ENCODE measurements at regions not wholly inside any gene's neighbourhood (a gene's known extent, or its start where the extent isn't known, plus 50 kb on each side); places are given as distances from the start of the nearest gene placed in this dataset.

DNA sequence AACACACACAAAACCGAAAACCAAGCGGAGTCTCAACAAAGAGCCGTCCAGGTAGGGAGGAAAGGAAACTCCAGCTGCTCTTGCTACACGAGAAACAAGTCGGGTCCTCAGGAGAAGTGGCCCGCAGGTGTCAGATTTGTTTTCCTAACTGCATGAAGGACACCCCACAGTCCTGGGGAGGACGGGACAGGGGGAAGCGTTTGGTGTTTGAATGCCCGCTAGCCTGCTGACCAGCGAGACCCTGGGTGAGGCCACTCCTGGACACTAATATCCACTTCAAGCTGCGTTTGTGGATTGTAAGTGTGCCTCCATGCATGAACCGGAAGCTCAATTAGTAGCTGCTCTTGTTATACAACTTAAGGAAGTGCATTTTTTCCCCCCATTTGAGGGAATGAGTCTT, 299.5 kb downstream of the MAF start:
- Histone ChIP-seq H3K36me3 (ENCODE audit: insufficient read depth, low read length) (no peaks in the 10 kb centered on the region), H2AFZ (ENCODE audit: low read length) (no peak overlapping the region), H3K79me2 (ENCODE audit: low read length) (no peaks in the 10 kb centered on the region), H3K9me3 (ENCODE audit: low read length) (no peaks in the 10 kb centered on the region), H3K9me2 (replicated peaks; ENCODE audit: insufficient read depth, low read length) (no peaks in the 10 kb centered on the region), H3K27me3 (ENCODE audit: low read length) (0 out of 2 replicates have a peak, but pooled peaks cover 2% of the 10 kb centered on the region), H3K9ac (ENCODE audit: low read length) (no peak overlapping the region), H3K27ac (ENCODE audit: low read length) (no peak overlapping the region), H3K4me1 (ENCODE audit: low read length) (no peaks in the 10 kb centered on the region), H3K4me2 (ENCODE audit: low read depth, low read length, poor library complexity, severe bottlenecking) (no peak overlapping the region), H4K20me1 (ENCODE audit: insufficient read depth, low read depth, low read length) (no peaks in the 10 kb centered on the region), H3K4me3 (ENCODE audit: low read length) (no peak overlapping the region)
- no peak for DNase-seq

DNA sequence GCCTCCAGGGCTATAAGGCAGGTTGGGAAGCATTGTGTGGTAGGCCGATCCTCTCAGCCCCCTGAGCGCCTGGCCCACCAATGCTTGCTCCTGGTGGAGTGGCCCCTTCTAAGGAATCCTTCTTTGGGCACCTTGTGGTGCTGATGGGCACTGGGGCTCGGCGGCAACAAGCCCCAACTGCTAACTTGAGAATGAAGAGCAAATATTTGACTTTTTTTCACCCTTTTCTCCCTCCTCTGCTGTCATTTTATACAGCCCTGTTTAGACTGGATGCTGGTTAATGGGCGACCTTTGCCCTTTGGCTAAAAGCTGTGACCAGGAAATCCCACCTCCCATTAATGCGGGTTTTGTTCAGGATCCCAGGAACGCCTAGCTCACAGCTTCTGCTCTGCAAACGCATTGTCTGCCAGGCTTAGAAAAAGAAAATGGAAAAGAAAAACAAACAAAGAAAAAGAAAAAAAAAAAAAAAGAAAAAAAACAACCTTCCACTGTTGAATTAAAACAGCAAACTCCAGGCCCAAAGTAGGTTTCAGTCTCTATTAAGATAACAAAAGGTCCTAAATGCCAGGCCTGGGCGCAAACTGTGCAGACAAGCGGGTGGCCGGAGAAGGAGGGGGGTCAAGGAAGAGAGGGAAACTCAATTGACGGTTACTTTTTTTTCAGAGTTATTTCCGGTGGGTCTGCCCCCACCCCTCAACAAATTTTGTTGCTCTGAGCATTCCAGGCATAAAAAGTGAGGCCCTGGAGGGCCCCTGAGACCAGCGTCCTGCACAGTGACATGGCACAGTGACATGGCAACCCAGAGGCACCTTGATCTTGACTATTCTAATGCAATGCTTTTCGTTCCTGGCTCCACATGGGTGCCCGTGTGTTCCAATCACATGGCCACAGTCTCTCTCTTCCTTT, 301.4 kb downstream of the MAF start:
- Histone ChIP-seq H3K4me1 (ENCODE audit: low read length) (no peaks in the 10 kb centered on the region), H3K27me3 (ENCODE audit: low read length) (0 out of 2 replicates have a peak, but pooled peaks cover 2% of the 10 kb centered on the region), H3K4me2 (ENCODE audit: low read depth, low read length, poor library complexity, severe bottlenecking) (no peak overlapping the region), H3K9me2 (replicated peaks; ENCODE audit: insufficient read depth, low read length) (no peaks in the 10 kb centered on the region), H3K36me3 (ENCODE audit: insufficient read depth, low read length) (no peaks in the 10 kb centered on the region), H3K27ac (ENCODE audit: low read length) (no peak overlapping the region), H2AFZ (ENCODE audit: low read length) (no peak overlapping the region), H3K9me3 (ENCODE audit: low read length) (no peaks in the 10 kb centered on the region), H3K79me2 (ENCODE audit: low read length) (no peaks in the 10 kb centered on the region), H4K20me1 (ENCODE audit: insufficient read depth, low read depth, low read length) (no peaks in the 10 kb centered on the region), H3K4me3 (ENCODE audit: low read length) (no peak overlapping the region), H3K9ac (ENCODE audit: low read length) (no peak overlapping the region)
- DNase-seq: no peak

DNA sequence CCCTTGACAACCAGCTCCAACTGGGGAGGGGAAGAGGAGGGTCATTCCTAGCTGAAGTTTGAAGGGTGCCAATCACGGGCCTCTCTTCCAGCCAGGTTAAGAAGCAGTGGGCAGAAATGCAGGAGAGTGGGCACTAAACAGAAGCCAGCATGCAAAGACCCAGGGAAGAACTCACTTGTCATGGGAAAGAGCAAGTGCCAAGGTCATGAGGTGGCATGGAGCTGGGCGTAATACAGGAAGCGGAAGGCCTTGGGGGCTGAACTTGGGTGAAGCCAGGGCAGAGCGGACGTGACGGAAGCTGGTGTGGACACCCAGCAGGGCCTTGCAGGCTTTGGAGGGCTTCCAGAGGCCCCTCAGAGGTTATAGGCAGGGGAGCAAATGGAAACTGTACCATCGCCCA, 302.1 kb downstream of the MAF start:
- Histone ChIP-seq H3K4me3 (ENCODE audit: low read length) (no peak overlapping the region), H3K9ac (ENCODE audit: low read length) (no peak overlapping the region), H3K4me2 (ENCODE audit: low read depth, low read length, poor library complexity, severe bottlenecking) (no peak overlapping the region), H4K20me1 (ENCODE audit: insufficient read depth, low read depth, low read length) (no peaks in the 10 kb centered on the region), H3K79me2 (ENCODE audit: low read length) (no peaks in the 10 kb centered on the region), H3K9me2 (replicated peaks; ENCODE audit: insufficient read depth, low read length) (no peaks in the 10 kb centered on the region), H3K27me3 (ENCODE audit: low read length) (0 out of 2 replicates have a peak, but pooled peaks cover 2% of the 10 kb centered on the region), H3K36me3 (ENCODE audit: insufficient read depth, low read length) (no peaks in the 10 kb centered on the region), H3K27ac (ENCODE audit: low read length) (no peak overlapping the region), H3K4me1 (ENCODE audit: low read length) (no peaks in the 10 kb centered on the region), H2AFZ (ENCODE audit: low read length) (no peak overlapping the region), H3K9me3 (ENCODE audit: low read length) (no peaks in the 10 kb centered on the region)
- no peak for DNase-seq

DNA sequence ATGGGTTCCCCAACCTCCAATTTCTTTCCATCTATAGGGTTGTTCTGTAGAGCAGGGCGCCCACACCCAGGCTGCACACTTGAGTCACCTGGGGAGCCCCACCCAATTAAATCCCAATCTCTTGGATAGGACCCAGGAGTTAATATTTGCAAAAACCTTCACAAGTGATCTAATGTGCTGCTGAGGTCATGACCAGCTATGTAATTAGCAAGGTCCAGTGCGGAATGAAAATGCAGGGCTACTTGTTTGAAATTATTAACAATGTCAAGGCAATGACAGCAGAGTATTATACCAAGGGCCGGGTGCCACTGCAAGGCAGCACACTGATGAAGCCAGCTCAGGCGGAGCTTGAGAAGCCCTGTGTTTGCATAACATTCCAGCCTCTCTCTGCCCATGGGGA, 302.7 kb downstream of the MAF start:
- Histone ChIP-seq H3K4me3 (ENCODE audit: low read length) (no peak overlapping the region), H3K36me3 (ENCODE audit: insufficient read depth, low read length) (no peaks in the 10 kb centered on the region), H3K9me3 (ENCODE audit: low read length) (no peaks in the 10 kb centered on the region), H3K79me2 (ENCODE audit: low read length) (no peaks in the 10 kb centered on the region), H2AFZ (ENCODE audit: low read length) (no peak overlapping the region), H3K9me2 (replicated peaks; ENCODE audit: insufficient read depth, low read length) (no peaks in the 10 kb centered on the region), H3K4me2 (ENCODE audit: low read depth, low read length, poor library complexity, severe bottlenecking) (no peak overlapping the region), H3K9ac (ENCODE audit: low read length) (no peak overlapping the region), H3K27ac (ENCODE audit: low read length) (no peak overlapping the region), H3K27me3 (ENCODE audit: low read length) (0 out of 2 replicates have a peak, but pooled peaks cover 2% of the 10 kb centered on the region), H4K20me1 (ENCODE audit: insufficient read depth, low read depth, low read length) (no peaks in the 10 kb centered on the region), H3K4me1 (ENCODE audit: low read length) (no peaks in the 10 kb centered on the region)
- no peak for DNase-seq

DNA sequence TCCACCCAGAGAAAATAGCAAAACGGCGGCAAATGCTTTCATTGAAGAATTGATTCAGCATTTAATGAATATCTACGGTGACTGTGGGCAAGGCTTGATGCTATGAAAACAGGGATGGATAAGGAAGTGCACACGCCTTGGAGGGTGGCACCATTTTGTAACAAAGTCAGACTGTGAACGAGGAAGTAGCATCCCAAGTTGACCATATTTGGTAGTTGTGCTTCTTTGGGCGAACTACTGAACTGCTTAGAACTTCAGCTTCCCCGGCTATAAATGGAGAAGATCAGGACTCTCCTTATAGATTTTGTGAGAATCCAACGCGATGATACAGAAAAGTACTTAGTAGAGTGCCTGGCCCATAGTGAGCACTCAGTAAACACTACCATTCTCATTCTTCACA, 303.2 kb downstream of the MAF start:
- no peaks in the 10 kb centered on the region for H3K36me3 ChIP-seq (ENCODE audit: insufficient read depth, low read length)
- H3K27ac ChIP-seq (ENCODE audit: low read length): no peak overlapping the region
- no peak overlapping the region for H3K4me2 ChIP-seq (ENCODE audit: low read depth, low read length, poor library complexity, severe bottlenecking)
- H3K4me1 ChIP-seq (ENCODE audit: low read length): no peaks in the 10 kb centered on the region
- no peak overlapping the region for H3K4me3 ChIP-seq (ENCODE audit: low read length)
- no peak overlapping the region for H2AFZ ChIP-seq (ENCODE audit: low read length)
- no peaks in the 10 kb centered on the region for H3K79me2 ChIP-seq (ENCODE audit: low read length)
- H3K27me3 ChIP-seq (ENCODE audit: low read length): 0 out of 2 replicates have a peak, but pooled peaks cover under 1% of the 10 kb centered on the region
- DNase-seq: no peak
- H3K9ac ChIP-seq (ENCODE audit: low read length): no peak overlapping the region
- no peaks in the 10 kb centered on the region for H3K9me3 ChIP-seq (ENCODE audit: low read length)
- H4K20me1 ChIP-seq (ENCODE audit: insufficient read depth, low read depth, low read length): no peaks in the 10 kb centered on the region
- H3K9me2 ChIP-seq (replicated peaks; ENCODE audit: insufficient read depth, low read length): no peaks in the 10 kb centered on the region

DNA sequence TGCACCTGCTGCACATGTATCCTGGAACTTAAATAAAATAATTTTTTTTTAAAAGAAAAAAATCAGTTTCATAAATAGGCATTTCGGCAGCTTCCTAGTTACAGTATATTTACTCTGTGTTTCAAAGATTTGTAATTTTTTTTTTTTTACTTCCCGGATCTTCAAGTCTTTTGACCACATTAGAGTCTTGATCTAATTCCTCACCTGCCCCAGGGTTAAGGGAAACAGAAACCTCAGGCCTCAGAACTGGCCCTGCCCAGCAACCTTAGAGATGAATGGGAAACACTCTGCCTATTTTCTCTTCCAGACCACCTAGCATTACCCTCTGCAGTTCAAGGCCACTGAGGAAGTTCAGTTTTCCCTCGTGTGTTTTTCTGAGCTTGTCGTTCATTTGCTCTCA, 304.0 kb downstream of the MAF start:
- DNase-seq: no peak
- Histone ChIP-seq H3K79me2 (ENCODE audit: low read length) (no peaks in the 10 kb centered on the region), H4K20me1 (ENCODE audit: insufficient read depth, low read depth, low read length) (no peaks in the 10 kb centered on the region), H3K4me3 (ENCODE audit: low read length) (no peak overlapping the region), H3K27me3 (ENCODE audit: low read length) (no peaks in the 10 kb centered on the region), H3K4me2 (ENCODE audit: low read depth, low read length, poor library complexity, severe bottlenecking) (no peak overlapping the region), H2AFZ (ENCODE audit: low read length) (no peak overlapping the region), H3K9me2 (replicated peaks; ENCODE audit: insufficient read depth, low read length) (no peaks in the 10 kb centered on the region), H3K27ac (ENCODE audit: low read length) (no peak overlapping the region), H3K9me3 (ENCODE audit: low read length) (no peaks in the 10 kb centered on the region), H3K9ac (ENCODE audit: low read length) (no peak overlapping the region), H3K36me3 (ENCODE audit: insufficient read depth, low read length) (no peaks in the 10 kb centered on the region), H3K4me1 (ENCODE audit: low read length) (no peaks in the 10 kb centered on the region)

DNA sequence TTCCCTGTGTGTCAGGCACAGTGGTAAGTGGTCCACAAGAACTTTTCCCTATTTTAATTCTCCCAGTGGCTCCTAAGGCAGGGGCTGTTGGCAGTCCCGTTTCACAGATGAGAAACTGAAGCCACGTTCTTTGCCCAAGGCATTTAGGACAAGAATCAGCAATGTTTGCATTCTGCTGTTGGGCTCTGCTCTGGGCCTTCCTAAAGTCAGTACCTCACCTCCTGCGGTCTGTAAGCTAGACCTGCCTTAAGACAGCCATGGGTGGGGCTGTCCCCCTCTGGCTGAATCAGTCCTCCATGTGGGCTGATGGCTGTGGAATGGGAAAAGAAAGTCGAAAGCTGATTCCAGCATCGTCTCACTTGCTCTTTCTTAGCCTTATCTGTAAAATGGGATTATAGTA, 304.8 kb downstream of the MAF start:
- DNase-seq: no peak
- Histone ChIP-seq H4K20me1 (ENCODE audit: insufficient read depth, low read depth, low read length) (no peaks in the 10 kb centered on the region), H3K27me3 (ENCODE audit: low read length) (no peaks in the 10 kb centered on the region), H3K36me3 (ENCODE audit: insufficient read depth, low read length) (no peaks in the 10 kb centered on the region), H2AFZ (ENCODE audit: low read length) (no peak overlapping the region), H3K4me2 (ENCODE audit: low read depth, low read length, poor library complexity, severe bottlenecking) (no peak overlapping the region), H3K9ac (ENCODE audit: low read length) (no peak overlapping the region), H3K9me2 (replicated peaks; ENCODE audit: insufficient read depth, low read length) (no peaks in the 10 kb centered on the region), H3K9me3 (ENCODE audit: low read length) (no peaks in the 10 kb centered on the region), H3K27ac (ENCODE audit: low read length) (no peak overlapping the region), H3K4me1 (ENCODE audit: low read length) (no peaks in the 10 kb centered on the region), H3K79me2 (ENCODE audit: low read length) (no peaks in the 10 kb centered on the region), H3K4me3 (ENCODE audit: low read length) (no peak overlapping the region)

DNA sequence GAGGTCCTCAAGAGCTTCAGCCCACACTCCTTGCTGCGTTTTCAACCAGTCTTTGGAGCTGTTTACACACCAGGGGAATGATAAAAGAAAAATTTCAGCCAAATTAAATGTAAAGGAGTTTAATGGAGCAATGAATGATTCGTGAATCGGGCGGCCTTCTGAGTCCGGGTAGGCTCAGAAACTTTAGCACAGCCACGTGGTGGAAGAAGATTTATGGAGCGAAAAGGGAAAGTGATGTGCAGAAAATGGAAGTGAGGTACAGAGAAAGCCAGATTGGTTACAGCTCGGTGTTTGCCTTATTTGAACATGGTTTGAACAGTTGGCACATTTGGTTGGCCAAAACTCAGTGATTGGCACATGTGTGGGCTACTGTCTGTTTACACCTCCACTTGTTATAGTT, 305.4 kb downstream of the MAF start:
- H2AFZ ChIP-seq (ENCODE audit: low read length): no peak overlapping the region
- no peaks in the 10 kb centered on the region for H3K27me3 ChIP-seq (ENCODE audit: low read length)
- no peak for DNase-seq
- no peak overlapping the region for H3K9ac ChIP-seq (ENCODE audit: low read length)
- H3K79me2 ChIP-seq (ENCODE audit: low read length): no peaks in the 10 kb centered on the region
- H3K4me1 ChIP-seq (ENCODE audit: low read length): no peaks in the 10 kb centered on the region
- H3K4me3 ChIP-seq (ENCODE audit: low read length): no peak overlapping the region
- H3K27ac ChIP-seq (ENCODE audit: low read length): no peak overlapping the region
- no peak overlapping the region for H3K4me2 ChIP-seq (ENCODE audit: low read depth, low read length, poor library complexity, severe bottlenecking)
- H3K36me3 ChIP-seq (ENCODE audit: insufficient read depth, low read length): no peaks in the 10 kb centered on the region
- no peaks in the 10 kb centered on the region for H4K20me1 ChIP-seq (ENCODE audit: insufficient read depth, low read depth, low read length)
- H3K9me2 ChIP-seq (replicated peaks; ENCODE audit: insufficient read depth, low read length): no peaks in the 10 kb centered on the region
- no peaks in the 10 kb centered on the region for H3K9me3 ChIP-seq (ENCODE audit: low read length)
